Lower leg skin (tissue), 4 donors: ENCODE measurements at regions not wholly inside any gene's neighbourhood (a gene's known extent, or its start where the extent isn't known, plus 50 kb on each side); places are given as distances from the start of the nearest gene placed in this dataset.

ENCODE experiments used
- DNase-seq, 2 donors: peaks; one replicate each; pipeline ENCODE4 v3.0.0-alpha.2; 2019; ENCODE audit warnings: low spot score in 2 of 2
- H3K4me3 ChIP-seq: fragments of 200-600 bp; sonication (generic); 2 replicates; pipeline ENCODE4 v1.5.1; 2017; ENCODE audit warnings: mild to moderate bottlenecking, low read depth; ENCODE audit not compliant: poor library complexity, severe bottlenecking
- CTCF ChIP-seq, 3 donors: fragments of 450-650 bp; IDR thresholded peaks; one replicate each; pipeline ENCODE4 v1.5.1; 2016; ENCODE audit warnings: antibody characterized with exemption in 3 of 3, mild to moderate bottlenecking in 3 of 3, moderate library complexity in 2 of 3
- POLR2A ChIP-seq, 2 donors: fragments of 450-650 bp; IDR thresholded peaks; one replicate each; pipeline ENCODE4 v1.6.1; 2016 to 2017; ENCODE audit warnings: antibody characterized with exemption in 2 of 2, mild to moderate bottlenecking in 1 of 2, moderate library complexity in 1 of 2
- whole genome bisulfite sequencing, 2 donors: methylation state at CpG; one replicate each; pipeline ENCODE4 v1.1.5; 2018; 5-methylcytosine and 5-hydroxymethylcytosine counted together
- intact Hi-C: fragments of 100-400 bp; cut with DNase I; formaldehyde crosslinking; loops from one replicate; pipeline ENCODE4 v1.15.0; 2023; ENCODE audit warnings: low total_unique reads

GRCh38 chr1:73821520-73821919 is 376.5 kb downstream of the LRRIQ3 start:
- no peak for DNase-seq
- TF ChIP-seq POLR2A (IDR thresholded peaks at IDR 0.05) (no peak), CTCF (IDR thresholded peaks at IDR 0.05) (no peak)
- H3K4me3 ChIP-seq, result no peak overlapping the region
- intact Hi-C loops, result no loop called here

GRCh38 chr1:73820843-73821242 is 377.1 kb downstream of the LRRIQ3 start:
- 90 to 95% methylated on average over 1 of the region's 1 CpG for WGBS, 2 donors
- no peak for DNase-seq
- H3K4me3 ChIP-seq, result no peak overlapping the region
- intact Hi-C loops, result no loop called here
- no peak for TF ChIP-seq CTCF (IDR thresholded peaks at IDR 0.05)
- no peak for TF ChIP-seq POLR2A (IDR thresholded peaks at IDR 0.05)

GRCh38 chr1:73813716-73814115 is 384.3 kb downstream of the LRRIQ3 start:
- DNase-seq, result no peak
- no peak overlapping the region for H3K4me3 ChIP-seq
- WGBS, 2 donors, result 44 to 49% methylated on average over 2 of the region's 2 CpGs
- TF ChIP-seq POLR2A (IDR thresholded peaks at IDR 0.05) (no peak), CTCF (IDR thresholded peaks at IDR 0.05) (no peak)
- intact Hi-C loops, result no loop called here

- TF ChIP-seq POLR2A (IDR thresholded peaks at IDR 0.05), result no peak
- no peak for TF ChIP-seq CTCF (IDR thresholded peaks at IDR 0.05)
- WGBS, 2 donors, result 58 to 63% methylated on average over 2 of the region's 2 CpGs
- intact Hi-C loops, result no loop called here
- no peak overlapping the region for H3K4me3 ChIP-seq
- no peak for DNase-seq
Observed at GRCh38 chr1:73813236-73813635, 384.7 kb downstream of the LRRIQ3 start.

GRCh38 chr1:73811798-73812197 is 386.2 kb downstream of the LRRIQ3 start:
- TF ChIP-seq CTCF (IDR thresholded peaks at IDR 0.05), result no peak
- no peak for DNase-seq
- WGBS, 2 donors, result 78 to 86% methylated on average over 3 of the region's 3 CpGs
- no peak overlapping the region for H3K4me3 ChIP-seq
- intact Hi-C loops, result no loop called here

GRCh38 chr1:73804935-73805334 is 393.0 kb downstream of the LRRIQ3 start:
- intact Hi-C loops, result no loop called here
- WGBS, 2 donors, result 74 to 77% methylated on average over 3 of the region's 3 CpGs
- no peak overlapping the region for H3K4me3 ChIP-seq
- no peak for TF ChIP-seq POLR2A (IDR thresholded peaks at IDR 0.05)
- no peak for TF ChIP-seq CTCF (IDR thresholded peaks at IDR 0.05)
- DNase-seq, result no peak
